ENCODE measurements at regions not wholly inside any gene's neighbourhood (a gene's known extent, or its start where the extent isn't known, plus 50 kb on each side); places are given as distances from the start of the nearest gene placed in this dataset.

GRCh38 chr2:106278112-106278876 is 84.2 kb upstream of the UXS1 start:
- H3K79me2 ChIP-seq (ENCODE audit: control insufficient read depth in 1 of 2, insufficient read depth in 2 of 2, low read length in 2 of 2), result no peaks in the 10 kb centered on the region
- no peak for FAIRE-seq
- H3K18ac ChIP-seq (ENCODE audit: extremely low read depth, low read length), result no peak overlapping the region
- H3K4ac ChIP-seq (replicated peaks; ENCODE audit: insufficient read length, low read depth, low read length), result no peak overlapping the region
- 90% methylated on average over 6 of the region's 6 CpGs; no CpG with 5 or more reads in 1 of the 2 experiments for WGBS, 2 experiments (ENCODE audit: extremely low coverage in 1 of 2, insufficient coverage in 1 of 2, insufficient read length in 1 of 2, insufficient replicate concordance in 2 of 2, low coverage in 1 of 2, low lambda C conversion rate in 2 of 2, missing lambda C conversion rate in 1 of 2)
- TF ChIP-seq RAD21 (IDR thresholded peaks at IDR 0.05 in 1 of 2, conservative IDR thresholded peaks at IDR 0.05 in 1 of 2; ENCODE audit: low read depth in 2 of 2, low read length in 2 of 2), result no peak
- TF ChIP-seq TBP (IDR thresholded peaks at IDR 0.05; ENCODE audit: low read depth, low read length), result no peak
- POLR2A ChIA-PET (ENCODE audit: partially characterized antibody), result no interaction called here
- no peaks in the 10 kb centered on the region; a peak in 2 of 7 replicates for H3K27me3 ChIP-seq (replicated peaks in 1 of 4; ENCODE audit: control insufficient read depth in 3 of 4, extremely low read depth in 1 of 4, insufficient read depth in 3 of 4, low read length in 3 of 4)
- no peak overlapping the region for H2BK5ac ChIP-seq (ENCODE audit: low read depth, low read length)
- H4K8ac ChIP-seq (ENCODE audit: extremely low read depth, insufficient read depth, low read length), result no peak overlapping the region
- no peak overlapping the region for H3K56ac ChIP-seq (replicated peaks; ENCODE audit: insufficient read length, low read depth, low read length)
- no peak overlapping the region for H2BK15ac ChIP-seq (ENCODE audit: low read length)
- no peaks in the 10 kb centered on the region for H3K79me1 ChIP-seq (ENCODE audit: low read depth, low read length)
- 0 out of 4 replicates have a peak, but pooled peaks cover 0 to under 1% of the 10 kb centered on the region in 2 experiments for H3K9me3 ChIP-seq (ENCODE audit: insufficient read depth in 2 of 2, low read depth in 1 of 2, low read length in 1 of 2)
- no peaks in the 10 kb centered on the region for H3K4me1 ChIP-seq (replicated peaks in 1 of 4; ENCODE audit: control insufficient read depth in 3 of 4, insufficient read depth in 4 of 4, low read length in 3 of 4)
- CTCF ChIA-PET (ENCODE audit: partially characterized antibody), result no interaction called here
- no peak overlapping the region for H3K23ac ChIP-seq (ENCODE audit: insufficient read length)
- no peak overlapping the region for H3K9ac ChIP-seq (replicated peaks in 1 of 4; ENCODE audit: extremely low read depth in 1 of 4, low read depth in 3 of 4, low read length in 3 of 4)
- H3K36me3 ChIP-seq (ENCODE audit: control insufficient read depth in 2 of 4, insufficient read depth in 4 of 4, low read length in 3 of 4), result no peaks in the 10 kb centered on the region
- H2AK5ac ChIP-seq (ENCODE audit: low read depth, low read length), result no peak overlapping the region
- no peak overlapping the region for H3K4me2 ChIP-seq (ENCODE audit: insufficient read depth in 1 of 2, low read depth in 2 of 2, low read length in 2 of 2)
- H3K14ac ChIP-seq (ENCODE audit: insufficient read length), result no peak overlapping the region
- H2BK12ac ChIP-seq (ENCODE audit: low read depth, low read length), result no peak overlapping the region
- H2BK20ac ChIP-seq (ENCODE audit: low read length), result no peak overlapping the region
- H3K4me3 ChIP-seq (ENCODE audit: extremely low read depth in 1 of 4, insufficient read depth in 2 of 4, low read depth in 3 of 4, low read length in 4 of 4), result no peak overlapping the region
- DNase-seq (ENCODE audit: low read depth in 1 of 2, low spot score in 2 of 2), result no peak
- H3K27ac ChIP-seq (ENCODE audit: low read depth, low read length), result no peak overlapping the region; the same call in 1 of the 2 replicates
- no peak overlapping the region for H4K91ac ChIP-seq (replicated peaks; ENCODE audit: insufficient read length, low read length)
- no peaks in the 10 kb centered on the region for H3K23me2 ChIP-seq (ENCODE audit: low read depth, low read length)
- no peak overlapping the region for H4K5ac ChIP-seq (ENCODE audit: insufficient read length, low read depth, low read length)
- no peak overlapping the region for H2BK120ac ChIP-seq (replicated peaks; ENCODE audit: low read depth, low read length)
- no peaks in the 10 kb centered on the region for H4K20me1 ChIP-seq (replicated peaks in 1 of 2; ENCODE audit: control insufficient read depth in 1 of 2, insufficient read depth in 2 of 2, low read length in 2 of 2)
- no peak overlapping the region for H2AFZ ChIP-seq (ENCODE audit: low read length)
